ENCODE measurements at regions not wholly inside any gene's neighbourhood (a gene's known extent, or its start where the extent isn't known, plus 50 kb on each side); places are given as distances from the start of the nearest gene placed in this dataset.

DNA sequence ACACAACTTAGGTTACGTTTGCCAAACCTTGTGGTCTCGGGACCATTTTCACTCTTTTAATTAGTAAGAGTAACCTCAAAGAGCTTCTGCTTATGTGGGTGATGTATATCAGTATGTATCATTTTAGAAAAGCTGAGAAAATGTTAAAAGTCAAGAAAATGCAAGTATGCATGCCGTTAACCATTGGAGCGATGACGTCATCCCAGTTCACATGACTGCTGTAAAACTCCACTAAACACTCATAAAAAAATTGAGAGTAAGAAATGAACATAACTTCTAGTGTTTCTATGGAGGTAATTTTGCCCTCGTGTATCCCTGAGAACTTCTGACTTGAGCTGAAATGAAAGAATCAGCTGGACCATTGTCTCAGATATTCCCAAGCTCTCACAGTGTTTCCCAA, 250.0 kb upstream of the CDH4 start:
- H3K27ac ChIP-seq: no peak overlapping the region
- H3K4me1 ChIP-seq: no peaks in the 10 kb centered on the region
- H3K27me3 ChIP-seq (ENCODE audit: low read depth): peaks cover 5% of the 10 kb centered on the region
- no peak overlapping the region for H3K4me3 ChIP-seq
- no peaks in the 10 kb centered on the region for H3K36me3 ChIP-seq
- intact Hi-C loops (cut with DNase I): no loop called here
- DNase-seq (no peak), ATAC-seq (no peak)
- H3K9me3 ChIP-seq: no peaks in the 10 kb centered on the region
- TF ChIP-seq, protein P1, sequence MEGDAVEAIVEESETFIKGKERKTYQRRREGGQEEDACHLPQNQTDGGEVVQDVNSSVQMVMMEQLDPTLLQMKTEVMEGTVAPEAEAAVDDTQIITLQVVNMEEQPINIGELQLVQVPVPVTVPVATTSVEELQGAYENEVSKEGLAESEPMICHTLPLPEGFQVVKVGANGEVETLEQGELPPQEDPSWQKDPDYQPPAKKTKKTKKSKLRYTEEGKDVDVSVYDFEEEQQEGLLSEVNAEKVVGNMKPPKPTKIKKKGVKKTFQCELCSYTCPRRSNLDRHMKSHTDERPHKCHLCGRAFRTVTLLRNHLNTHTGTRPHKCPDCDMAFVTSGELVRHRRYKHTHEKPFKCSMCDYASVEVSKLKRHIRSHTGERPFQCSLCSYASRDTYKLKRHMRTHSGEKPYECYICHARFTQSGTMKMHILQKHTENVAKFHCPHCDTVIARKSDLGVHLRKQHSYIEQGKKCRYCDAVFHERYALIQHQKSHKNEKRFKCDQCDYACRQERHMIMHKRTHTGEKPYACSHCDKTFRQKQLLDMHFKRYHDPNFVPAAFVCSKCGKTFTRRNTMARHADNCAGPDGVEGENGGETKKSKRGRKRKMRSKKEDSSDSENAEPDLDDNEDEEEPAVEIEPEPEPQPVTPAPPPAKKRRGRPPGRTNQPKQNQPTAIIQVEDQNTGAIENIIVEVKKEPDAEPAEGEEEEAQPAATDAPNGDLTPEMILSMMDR (IDR thresholded peaks at IDR 0.05): no peak

DNA sequence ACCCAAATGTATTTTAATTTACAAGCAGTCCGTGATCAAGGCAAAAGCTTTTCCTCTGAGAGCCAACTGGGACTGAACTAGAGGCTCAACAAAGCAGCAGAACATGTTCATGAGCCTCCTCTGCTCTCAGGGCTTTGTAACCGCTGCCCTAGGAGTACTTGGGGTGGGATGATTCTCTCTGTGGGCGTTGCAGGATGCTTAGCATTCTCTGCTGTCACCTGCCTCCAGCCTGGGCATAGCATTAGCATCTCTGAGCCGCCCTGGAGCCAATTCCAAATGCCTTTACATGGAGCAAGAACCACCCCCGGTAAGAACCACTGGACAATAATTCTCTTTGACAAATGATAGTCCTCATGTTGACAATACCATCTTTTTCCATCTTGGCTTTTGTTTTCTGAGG, 237.6 kb upstream of the CDH4 start:
- no peaks in the 10 kb centered on the region for H3K27me3 ChIP-seq (ENCODE audit: low read depth)
- H3K36me3 ChIP-seq: no peaks in the 10 kb centered on the region
- no peak overlapping the region for H3K27ac ChIP-seq
- H3K9me3 ChIP-seq: no peaks in the 10 kb centered on the region
- no peaks in the 10 kb centered on the region for H3K4me1 ChIP-seq
- DNase-seq (no peak), ATAC-seq (no peak)
- no peak overlapping the region for H3K4me3 ChIP-seq
- intact Hi-C loops (cut with DNase I): no loop called here
- TF ChIP-seq, protein P1 (IDR thresholded peaks at IDR 0.05): no peak

DNA sequence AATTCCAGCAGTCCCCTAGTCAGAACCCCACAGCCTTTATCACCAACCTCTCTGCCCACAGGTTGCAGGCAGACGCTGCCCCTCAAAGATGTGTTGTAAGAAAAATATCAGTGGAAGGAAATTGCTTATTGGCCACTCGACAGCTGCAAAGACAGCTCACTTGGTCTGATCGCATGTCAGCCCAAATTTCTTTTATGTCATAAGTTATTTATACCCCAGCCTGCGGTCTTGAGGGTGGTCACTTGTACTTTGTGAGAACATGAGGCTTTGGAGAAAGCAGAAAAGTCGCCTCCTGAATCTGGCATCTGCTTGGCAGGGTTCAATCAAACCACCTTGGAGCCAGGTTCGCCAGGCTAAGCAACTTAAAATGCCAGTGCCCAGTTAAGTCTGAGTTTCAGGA, 236.5 kb upstream of the CDH4 start:
- DNase-seq (no peak), ATAC-seq (no peak)
- Histone ChIP-seq H3K36me3 (no peaks in the 10 kb centered on the region), H3K27me3 (ENCODE audit: low read depth) (no peaks in the 10 kb centered on the region), H3K4me3 (no peak overlapping the region), H3K9me3 (no peaks in the 10 kb centered on the region), H3K4me1 (no peaks in the 10 kb centered on the region), H3K27ac (no peak overlapping the region)
- TF ChIP-seq, protein P1 (IDR thresholded peaks at IDR 0.05): no peak
- intact Hi-C loops (cut with DNase I): no loop called here

DNA sequence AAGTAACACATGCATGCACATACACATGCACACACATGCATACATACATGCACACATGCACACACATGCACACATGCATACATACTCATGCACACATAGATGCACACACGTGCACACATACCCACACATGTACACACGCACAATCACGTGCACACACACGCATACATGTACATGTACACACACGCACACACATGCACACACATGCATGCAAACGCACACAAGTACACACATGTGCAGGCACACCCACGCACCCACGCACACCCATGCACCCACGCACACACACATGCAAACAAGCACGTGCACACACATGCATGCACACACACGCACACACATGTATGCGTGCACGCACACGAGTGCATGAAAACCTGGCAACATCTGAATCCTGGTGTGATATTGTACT, 232.7 kb upstream of the CDH4 start:
- TF ChIP-seq, protein P1 (IDR thresholded peaks at IDR 0.05): no peak
- Histone ChIP-seq H3K27ac (no peak overlapping the region), H3K36me3 (no peaks in the 10 kb centered on the region), H3K27me3 (ENCODE audit: low read depth) (no peaks in the 10 kb centered on the region), H3K4me3 (no peak overlapping the region), H3K4me1 (no peaks in the 10 kb centered on the region), H3K9me3 (no peaks in the 10 kb centered on the region)
- intact Hi-C loops (cut with DNase I): no loop called here
- no peak for ATAC-seq
- DNase-seq: no peak

DNA sequence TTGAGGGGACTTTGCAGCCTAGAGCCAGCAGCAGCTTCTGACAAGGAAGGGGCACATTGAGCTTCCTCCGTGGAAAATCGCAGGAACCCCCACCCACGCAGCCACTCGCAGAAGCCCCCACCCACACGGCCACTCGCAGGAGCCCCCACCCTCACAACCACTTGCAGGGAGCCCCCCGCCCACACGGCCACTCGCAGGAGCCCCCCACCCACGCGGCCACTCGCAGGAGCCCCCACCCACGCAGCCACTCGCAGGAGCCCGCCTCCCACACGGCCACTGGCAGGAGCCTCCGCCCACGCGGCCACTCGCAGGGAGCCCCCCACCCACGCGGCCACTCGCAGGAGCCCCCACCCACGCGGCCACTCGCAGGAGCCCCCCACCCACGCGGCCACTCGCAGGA, 228.4 kb upstream of the CDH4 start:
- Histone ChIP-seq H3K36me3 (no peaks in the 10 kb centered on the region), H3K4me1 (no peaks in the 10 kb centered on the region), H3K9me3 (no peaks in the 10 kb centered on the region), H3K4me3 (no peak overlapping the region), H3K27ac (no peak overlapping the region), H3K27me3 (ENCODE audit: low read depth) (no peaks in the 10 kb centered on the region)
- ATAC-seq (no peak), DNase-seq (no peak)
- TF ChIP-seq, protein P1 (IDR thresholded peaks at IDR 0.05): no peak
- intact Hi-C loops (cut with DNase I): no loop called here

DNA sequence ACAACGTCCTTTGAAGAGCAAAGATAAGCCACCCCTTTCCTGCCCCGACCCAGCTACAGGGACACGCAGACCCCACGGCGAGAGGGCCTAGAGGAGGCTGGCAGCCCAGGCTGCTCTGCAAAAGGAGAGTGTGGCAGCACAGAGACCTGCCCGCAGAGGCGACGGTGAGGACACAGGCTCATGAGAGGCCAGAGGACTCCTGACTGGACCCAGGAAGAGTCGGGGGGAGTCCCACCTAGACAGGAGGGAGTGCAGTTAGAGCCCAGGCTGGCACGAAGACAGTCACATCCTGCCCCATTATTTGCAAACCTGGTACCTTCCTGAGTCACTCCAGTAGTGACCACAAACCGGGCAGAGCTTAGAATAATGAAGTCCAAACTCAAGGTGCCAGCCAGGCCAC, 227.7 kb upstream of the CDH4 start:
- no peaks in the 10 kb centered on the region for H3K9me3 ChIP-seq
- TF ChIP-seq, protein P1 (IDR thresholded peaks at IDR 0.05): no peak
- no peak overlapping the region for H3K27ac ChIP-seq
- intact Hi-C loops (cut with DNase I): no loop called here
- DNase-seq (no peak), ATAC-seq (no peak)
- H3K4me3 ChIP-seq: no peak overlapping the region
- no peaks in the 10 kb centered on the region for H3K27me3 ChIP-seq (ENCODE audit: low read depth)
- H3K4me1 ChIP-seq: no peaks in the 10 kb centered on the region
- no peaks in the 10 kb centered on the region for H3K36me3 ChIP-seq
